ENCODE measurements at regions not wholly inside any gene's neighbourhood (a gene's known extent, or its start where the extent isn't known, plus 50 kb on each side); places are given as distances from the start of the nearest gene placed in this dataset.

- no peak for TF ChIP-seq CTCF (IDR thresholded peaks at IDR 0.05)
- TF ChIP-seq POLR2A (IDR thresholded peaks at IDR 0.05), result no peak
Observed at GRCh38 chr10:77721815-77722214, 84.2 kb upstream of the KCNMA1 start.
